Neuronal stem cell (in vitro differentiated cells): ENCODE measurements at regions not wholly inside any gene's neighbourhood (a gene's known extent, or its start where the extent isn't known, plus 50 kb on each side); places are given as distances from the start of the nearest gene placed in this dataset.
"Not testable (repeated sequence)": the region's sequence is repeated elsewhere in the genome, so short reads cannot be mapped to it uniquely, and the experiment has no call there.

Source experiments
- DNase-seq: peaks from one replicate; pipeline ENCODE4 v3.0.0-alpha.2; 2013; ENCODE audit warnings: low spot score
- H2AFZ ChIP-seq: one replicate; pipeline ENCODE4 v1.6.1; 2013; ENCODE audit warnings: mild to moderate bottlenecking, low read length, inconsistent platforms
- H2AK5ac ChIP-seq: 2 replicates; pipeline ENCODE4 v1.6.1; 2013; ENCODE audit warnings: low read depth, mild to moderate bottlenecking, inconsistent platforms, low read length, moderate library complexity, mixed read lengths
- H2BK120ac ChIP-seq: 2 replicates; pipeline ENCODE4 v1.6.1; 2013; ENCODE audit warnings: low read depth, mild to moderate bottlenecking, inconsistent platforms, low read length, moderate library complexity, mixed read lengths
- H2BK12ac ChIP-seq: one replicate; pipeline ENCODE4 v1.6.1; 2013; ENCODE audit warnings: low read length, inconsistent platforms
- H2BK15ac ChIP-seq: 2 replicates; pipeline ENCODE4 v1.6.1; 2013; ENCODE audit warnings: mild to moderate bottlenecking, low read length, inconsistent platforms, mixed read lengths
- H2BK5ac ChIP-seq: one replicate; pipeline ENCODE4 v1.6.1; 2013; ENCODE audit warnings: inconsistent platforms, mild to moderate bottlenecking, low read length, moderate library complexity
- H3K14ac ChIP-seq: one replicate; pipeline ENCODE4 v1.6.1; 2013; ENCODE audit warnings: low read length, inconsistent platforms
- H3K18ac ChIP-seq: 2 replicates; pipeline ENCODE4 v1.6.1; 2013; ENCODE audit warnings: low read length, inconsistent platforms
- H3K23ac ChIP-seq: 2 replicates; pipeline ENCODE4 v1.6.1; 2013; ENCODE audit warnings: low read depth, mild to moderate bottlenecking, mixed read lengths, low read length, inconsistent platforms; ENCODE audit not compliant: poor library complexity
- H3K27ac ChIP-seq: replicated peaks from 3 replicates; pipeline ENCODE4 v1.5.1; 2013; ENCODE audit warnings: low read length, inconsistent platforms
- H3K27me3 ChIP-seq, 3 experiments: 2 replicates each; pipeline ENCODE4 v1.6.1; 2013; ENCODE audit warnings: low read length in 3 of 3, mild to moderate bottlenecking in 2 of 3, inconsistent platforms in 1 of 3, low read depth in 1 of 3, mixed read lengths in 1 of 3, moderate library complexity in 1 of 3; ENCODE audit not compliant: control insufficient read depth in 3 of 3, insufficient read depth in 3 of 3
- H3K36me3 ChIP-seq, 2 donors: replicated peaks in 1 of 2; 2 replicates each; pipeline ENCODE4 v1.6.1; 2013; ENCODE audit warnings: low read length in 2 of 2; ENCODE audit not compliant: control insufficient read depth in 2 of 2, insufficient read depth in 2 of 2
- H3K4ac ChIP-seq: 2 replicates; pipeline ENCODE4 v1.6.1; 2013; ENCODE audit warnings: inconsistent platforms, mild to moderate bottlenecking, low read length, moderate library complexity
- H3K4me1 ChIP-seq, 2 donors: 1 replicate in 1 of 2; 2 replicates in 1 of 2; pipeline ENCODE4 v1.6.1; 2013; ENCODE audit warnings: low read length in 2 of 2, low read depth in 1 of 2; ENCODE audit not compliant: control insufficient read depth in 2 of 2, insufficient read depth in 1 of 2
- H3K4me2 ChIP-seq: one replicate; pipeline ENCODE4 v1.6.1; 2013; ENCODE audit warnings: mild to moderate bottlenecking, low read length, inconsistent platforms; ENCODE audit not compliant: insufficient read depth, poor library complexity, severe bottlenecking
- H3K4me3 ChIP-seq, 2 donors: 2 replicates each; pipeline ENCODE4 v1.5.1; 2013; ENCODE audit warnings: low read length in 2 of 2, mild to moderate bottlenecking in 2 of 2, inconsistent platforms in 1 of 2, moderate library complexity in 1 of 2
- H3K79me1 ChIP-seq: one replicate; pipeline ENCODE4 v1.6.1; 2013; ENCODE audit warnings: low read depth, mild to moderate bottlenecking, inconsistent platforms, low read length, moderate library complexity
- H3K9ac ChIP-seq: one replicate; pipeline ENCODE4 v1.6.1; 2013; ENCODE audit warnings: mild to moderate bottlenecking, low read depth, low read length, inconsistent platforms; ENCODE audit not compliant: poor library complexity
- H3K9me3 ChIP-seq, 2 donors: replicated peaks in 1 of 2; 2 replicates each; pipeline versions ENCODE3 to v1.6.1; 2013; ENCODE audit warnings: low read length in 2 of 2, mild to moderate bottlenecking in 2 of 2, inconsistent platforms in 1 of 2, low read depth in 1 of 2, mixed read lengths in 1 of 2, moderate library complexity in 1 of 2; ENCODE audit not compliant: control insufficient read depth in 2 of 2, insufficient read depth in 1 of 2
- H4K8ac ChIP-seq: one replicate; pipeline ENCODE4 v1.6.1; 2013; ENCODE audit warnings: low read depth, mild to moderate bottlenecking, inconsistent platforms, low read length, moderate library complexity
- H4K91ac ChIP-seq: one replicate; pipeline ENCODE4 v1.6.1; 2013; ENCODE audit warnings: low read length, low read depth, mild to moderate bottlenecking, inconsistent platforms; ENCODE audit not compliant: poor library complexity
- WGBS, 2 donors: extraction: QIAGEN DNeasy Blood & Tissue Kit; methylation state at CpG; one replicate each; pipeline ENCODE4 v1.1.7; 2013; ENCODE audit warnings: missing lambda C conversion rate in 2 of 2, mixed read lengths in 1 of 2; ENCODE audit not compliant: insufficient read length in 2 of 2, insufficient replicate concordance in 1 of 2; ENCODE audit errors: extremely low coverage in 2 of 2; 5-methylcytosine and 5-hydroxymethylcytosine counted together

DNA sequence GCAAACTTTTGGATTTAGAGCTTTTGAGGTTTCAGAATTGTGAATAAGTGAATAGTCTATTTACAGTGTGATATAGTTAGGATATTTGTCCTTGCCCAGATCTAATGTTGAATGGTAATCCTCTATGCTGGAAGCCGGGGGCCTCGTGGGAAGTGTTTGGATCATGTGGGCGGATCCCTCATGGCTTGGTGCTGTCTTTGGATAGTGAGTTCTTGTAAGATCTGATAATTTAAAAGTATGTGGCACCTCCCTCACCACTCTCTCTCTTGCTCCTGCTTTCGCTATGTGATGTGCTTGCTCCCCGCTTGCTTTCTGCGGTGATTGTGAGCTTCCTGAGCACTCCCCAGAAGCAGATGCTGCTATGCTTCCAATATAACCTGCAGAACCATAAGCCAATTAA lies 128.0 kb upstream of the KCNJ3 start:
- Histone ChIP-seq H3K14ac (no peak overlapping the region), H3K9ac (no peak overlapping the region), H3K4me3 (no peak overlapping the region), H2BK12ac (no peak overlapping the region), H2BK15ac (no peak overlapping the region), H3K27me3 (no peaks in the 10 kb centered on the region), H3K79me1 (no peaks in the 10 kb centered on the region), H3K23ac (no peak overlapping the region), H4K8ac (no peak overlapping the region), H3K4me2 (no peak overlapping the region), H3K9me3 (no peaks in the 10 kb centered on the region), H3K4me1 (no peaks in the 10 kb centered on the region), H3K36me3 (no peaks in the 10 kb centered on the region), H3K18ac (no peak overlapping the region), H2BK120ac (no peak overlapping the region), H3K27ac (no peak overlapping the region), H2AFZ (no peak overlapping the region), H3K4ac (no peak overlapping the region), H4K91ac (no peak overlapping the region), H2AK5ac (no peak overlapping the region), H2BK5ac (no peak overlapping the region)
- DNase-seq: no peak
- WGBS, 2 donors: no CpG with 5 or more reads among the region's 6 CpGs

DNA sequence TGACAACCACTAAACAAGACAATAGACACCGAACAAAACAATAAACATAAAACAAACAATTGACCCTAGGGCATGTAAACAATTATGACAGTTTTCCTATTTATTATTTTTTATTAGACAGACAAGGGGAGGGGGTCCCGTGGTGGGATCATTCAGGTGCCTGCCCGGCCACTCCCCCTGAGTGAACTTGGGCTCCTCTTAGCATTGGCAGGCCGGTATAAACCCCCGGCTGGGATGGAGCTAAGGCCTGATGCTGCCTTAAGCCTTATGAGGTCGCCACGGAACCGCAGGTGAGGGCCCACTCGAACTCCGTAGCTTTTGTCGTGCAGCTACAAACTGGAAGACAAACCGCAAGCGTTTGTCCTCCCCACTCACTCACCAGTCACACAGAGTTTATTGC lies 121.8 kb upstream of the KCNJ3 start:
- H3K4me2 ChIP-seq, H2BK15ac ChIP-seq, H3K9me3 ChIP-seq, H2AFZ ChIP-seq, H2BK5ac ChIP-seq, H2BK12ac ChIP-seq, H3K4me1 ChIP-seq, H2AK5ac ChIP-seq, H2BK120ac ChIP-seq, H3K27me3 ChIP-seq, H3K36me3 ChIP-seq, H3K9ac ChIP-seq, H4K8ac ChIP-seq, H3K14ac ChIP-seq, H4K91ac ChIP-seq, H3K18ac ChIP-seq, DNase-seq, H3K4me3 ChIP-seq, H3K79me1 ChIP-seq, H3K4ac ChIP-seq, H3K27ac ChIP-seq: not testable (repeated sequence)
- no CpG with 5 or more reads among the region's 13 CpGs for WGBS, 2 donors
- H3K23ac ChIP-seq: peak overlapping the region; percentile 73

DNA sequence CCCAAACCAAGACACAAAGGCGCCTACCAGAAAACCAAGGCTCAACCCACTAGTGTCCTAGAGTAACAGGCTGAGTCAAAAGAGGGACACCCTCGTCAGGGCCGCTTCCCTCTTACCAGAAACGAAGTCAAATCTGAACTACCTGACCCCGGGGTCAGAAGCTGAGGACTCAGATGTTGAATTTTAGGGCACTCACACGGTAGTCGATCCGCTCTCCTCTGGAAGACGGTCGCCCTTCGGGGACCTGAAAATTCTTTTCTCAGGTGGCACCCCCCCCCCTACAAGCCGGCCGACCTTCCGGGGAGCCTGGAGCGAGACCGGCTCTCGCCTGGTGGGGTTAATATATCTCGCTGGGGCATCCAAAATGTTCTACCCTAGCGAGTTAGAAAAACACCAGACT lies 121.1 kb upstream of the KCNJ3 start:
- no peaks in the 10 kb centered on the region for H3K4me1 ChIP-seq
- no peak overlapping the region for H3K4ac ChIP-seq
- no peak for DNase-seq
- no peaks in the 10 kb centered on the region for H3K27me3 ChIP-seq
- H3K4me3 ChIP-seq: no peak overlapping the region
- H3K9ac ChIP-seq: no peak overlapping the region
- no peak overlapping the region for H3K14ac ChIP-seq
- H3K18ac ChIP-seq: no peak overlapping the region
- H3K79me1 ChIP-seq: no peaks in the 10 kb centered on the region
- H3K4me2 ChIP-seq: no peak overlapping the region
- no peak overlapping the region for H4K91ac ChIP-seq
- no peak overlapping the region for H2AFZ ChIP-seq
- H2BK15ac ChIP-seq: no peak overlapping the region
- no peak overlapping the region for H3K23ac ChIP-seq
- WGBS, 2 donors: no CpG with 5 or more reads among the region's 19 CpGs
- H2BK5ac ChIP-seq: no peak overlapping the region
- no peak overlapping the region for H2AK5ac ChIP-seq
- no peaks in the 10 kb centered on the region for H3K9me3 ChIP-seq
- no peak overlapping the region for H2BK120ac ChIP-seq
- no peaks in the 10 kb centered on the region for H3K36me3 ChIP-seq
- H2BK12ac ChIP-seq: no peak overlapping the region
- H4K8ac ChIP-seq: no peak overlapping the region
- no peak overlapping the region for H3K27ac ChIP-seq

DNA sequence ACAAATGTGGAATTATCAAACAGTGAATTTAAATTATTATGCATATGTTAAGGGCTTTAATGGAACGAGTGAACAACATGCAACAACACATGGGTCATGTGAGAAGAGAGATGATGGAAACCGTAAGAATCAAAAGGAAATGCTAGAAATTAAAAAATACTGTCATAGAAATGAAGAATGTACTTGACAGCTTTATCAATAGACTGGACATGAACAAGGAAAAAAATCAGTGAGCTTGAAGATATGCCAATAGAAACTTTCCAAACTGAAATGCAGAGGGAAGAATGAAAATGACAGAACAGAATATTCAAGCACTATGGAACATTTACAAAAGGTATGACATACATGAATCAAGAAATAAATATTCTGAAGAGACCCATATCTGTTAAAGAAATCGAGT lies 117.7 kb upstream of the KCNJ3 start:
- Histone ChIP-seq H3K4me1 (no peaks in the 10 kb centered on the region), H2BK15ac (no peak overlapping the region)
- no CpG with 5 or more reads among the region's 3 CpGs for WGBS, 2 donors

More for the DNA sequence above, 117.7 kb upstream of the KCNJ3 start:
- Histone ChIP-seq H3K9ac (no peak overlapping the region), H4K91ac (no peak overlapping the region), H2AFZ (no peak overlapping the region), H3K27ac (no peak overlapping the region), H2AK5ac (no peak overlapping the region), H3K4me3 (no peak overlapping the region), H3K9me3 (no peaks in the 10 kb centered on the region), H2BK12ac (no peak overlapping the region), H2BK120ac (no peak overlapping the region), H2BK5ac (no peak overlapping the region), H4K8ac (no peak overlapping the region), H3K27me3 (no peaks in the 10 kb centered on the region), H3K36me3 (no peaks in the 10 kb centered on the region), H3K14ac (no peak overlapping the region), H3K4me2 (no peak overlapping the region), H3K79me1 (no peaks in the 10 kb centered on the region), H3K18ac (no peak overlapping the region), H3K4ac (no peak overlapping the region), H3K23ac (no peak overlapping the region)
- DNase-seq: no peak
